ENCODE measurements at regions not wholly inside any gene's neighbourhood (a gene's known extent, or its start where the extent isn't known, plus 50 kb on each side); places are given as distances from the start of the nearest gene placed in this dataset.
A peak's percentile ranks its signal among the peaks of the same experiment; 100 is the strongest.
"Not testable (repeated sequence)": the region's sequence is repeated elsewhere in the genome, so short reads cannot be mapped to it uniquely, and the experiment has no call there.

GRCh38 chr7:24436131-24436920 lies 136.9 kb upstream of the PALS2 start:
- DNase-seq = no peak

GRCh38 chr7:24438232-24438631 lies 135.0 kb upstream of the PALS2 start:
- DNase-seq = no peak

- DNase-seq = peak; percentile 6
These were observed 134.1 kb upstream of the PALS2 start for GRCh38 chr7:24439104-24439503.

GRCh38 chr7:24440892-24441291 lies 132.4 kb upstream of the PALS2 start:
- DNase-seq = no peak

DNA sequence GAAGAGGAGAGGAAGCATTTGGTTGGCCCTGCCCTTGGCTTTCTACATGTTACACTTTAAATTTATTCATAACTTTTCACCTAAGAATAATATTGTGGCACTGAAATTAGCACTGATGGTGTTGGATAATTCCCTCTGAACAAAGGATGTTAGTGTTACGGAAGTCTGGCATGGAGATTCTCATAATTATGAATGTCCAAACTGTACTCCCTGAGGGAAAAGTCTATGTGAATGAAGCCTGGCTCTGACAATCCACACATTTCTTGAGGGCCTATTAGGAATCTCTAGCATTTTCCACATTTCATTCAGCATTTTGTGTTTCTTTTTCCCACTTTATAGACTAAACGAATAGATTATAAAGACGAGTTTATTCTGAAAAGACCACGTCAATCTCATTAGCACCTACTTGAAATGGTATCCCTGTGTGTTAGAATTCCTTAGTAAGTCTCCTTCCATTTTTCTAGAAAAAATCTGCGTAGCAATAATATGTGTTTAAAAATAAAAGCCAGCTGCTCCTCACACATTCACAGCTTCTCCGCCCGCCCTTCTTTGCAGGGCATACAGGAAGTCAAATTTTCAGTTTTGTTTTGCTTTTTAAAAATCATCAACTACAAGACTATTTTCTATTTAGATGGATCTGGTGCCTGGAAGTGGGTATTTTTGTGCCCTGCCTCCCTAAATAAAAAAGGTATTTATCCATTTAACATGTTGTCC lies 131.8 kb upstream of the PALS2 start:
- DNase-seq = no peak

DNA sequence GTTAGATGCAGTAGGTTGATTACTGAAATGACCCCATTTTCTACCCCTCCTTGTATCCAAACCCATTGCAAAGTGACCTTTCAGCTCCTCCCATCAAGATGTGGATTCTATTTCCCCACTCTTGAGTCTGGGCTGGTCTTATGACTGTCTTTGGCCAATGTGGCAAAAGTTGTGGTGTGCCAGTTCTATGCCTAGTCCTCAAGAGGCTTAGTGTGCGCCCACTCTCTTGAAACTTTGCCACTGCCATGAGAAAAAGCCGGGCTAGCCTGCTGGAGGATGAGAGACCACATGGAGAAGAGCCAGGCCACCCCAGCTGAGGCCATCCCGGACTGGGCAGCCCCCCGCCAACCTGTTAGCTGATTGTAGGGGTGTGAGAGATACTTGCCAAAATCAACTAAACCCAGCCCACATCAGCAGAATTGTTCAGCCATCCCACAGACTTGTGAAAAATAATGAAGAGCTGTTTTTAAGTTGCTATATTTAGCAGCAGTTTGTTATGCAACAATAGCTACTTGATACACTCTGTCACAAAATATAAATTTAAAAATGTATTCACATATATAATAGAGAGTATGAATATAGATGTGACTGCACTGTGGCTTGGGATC lies 131.0 kb upstream of the PALS2 start:
- DNase-seq = no peak

DNA sequence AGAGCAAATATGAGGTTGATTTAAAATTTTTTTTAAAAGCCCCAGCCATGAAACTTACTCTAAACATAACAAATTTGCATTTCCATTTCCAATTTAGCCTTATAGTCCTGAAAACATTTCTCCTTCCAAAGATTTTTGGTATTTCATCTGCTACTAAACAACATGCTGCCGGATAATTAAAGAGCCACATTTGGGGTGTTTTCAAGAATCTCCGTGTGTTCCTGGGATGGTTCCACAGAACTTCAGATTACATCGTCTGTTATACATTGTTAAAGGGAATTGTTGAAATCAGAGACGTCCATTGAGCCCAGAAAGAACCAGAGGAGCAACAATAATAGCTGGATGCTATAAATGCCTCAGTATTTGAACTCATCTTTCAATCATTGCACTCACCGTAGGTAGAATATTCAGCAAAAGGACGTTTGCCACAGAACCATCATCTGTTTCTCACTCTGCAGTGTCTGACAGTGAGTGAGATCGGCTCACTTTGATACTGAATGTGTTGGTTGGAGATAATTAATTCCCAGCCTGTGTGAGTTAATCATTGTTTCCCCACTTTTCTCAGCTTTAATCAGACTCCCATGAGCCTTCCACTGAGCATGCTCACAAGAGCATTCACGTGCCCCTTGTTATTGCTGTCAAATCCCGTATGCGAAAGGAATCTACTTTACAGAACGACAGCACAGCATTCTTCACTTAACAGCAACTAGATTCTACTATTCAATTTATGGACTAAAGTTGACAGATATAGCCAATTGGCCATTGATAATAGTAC lies 128.4 kb upstream of the PALS2 start:
- DNase-seq = no peak

DNA sequence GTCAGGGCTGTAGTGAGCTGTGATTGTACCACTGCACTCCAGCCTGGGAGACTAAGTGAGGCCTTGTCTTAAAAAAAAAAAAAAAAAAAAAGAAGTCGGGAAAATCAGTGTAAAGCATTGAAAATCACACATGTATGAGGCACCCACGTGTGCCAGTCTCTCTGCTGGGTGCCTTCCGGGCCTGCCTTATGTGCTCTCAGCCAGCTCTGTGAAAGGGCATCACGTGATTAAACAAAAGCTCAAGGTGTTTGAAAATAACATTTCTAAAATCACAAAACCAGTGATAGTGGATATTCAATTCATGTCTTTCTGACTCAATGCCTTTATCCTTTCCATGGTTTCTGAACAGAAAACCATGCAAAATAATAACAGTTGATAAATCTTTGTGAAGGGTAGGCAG lies 125.2 kb upstream of the PALS2 start:
- no peak for DNase-seq

GRCh38 chr7:24449416-24449815 lies 123.8 kb upstream of the PALS2 start:
- not testable (repeated sequence) for DNase-seq

DNA sequence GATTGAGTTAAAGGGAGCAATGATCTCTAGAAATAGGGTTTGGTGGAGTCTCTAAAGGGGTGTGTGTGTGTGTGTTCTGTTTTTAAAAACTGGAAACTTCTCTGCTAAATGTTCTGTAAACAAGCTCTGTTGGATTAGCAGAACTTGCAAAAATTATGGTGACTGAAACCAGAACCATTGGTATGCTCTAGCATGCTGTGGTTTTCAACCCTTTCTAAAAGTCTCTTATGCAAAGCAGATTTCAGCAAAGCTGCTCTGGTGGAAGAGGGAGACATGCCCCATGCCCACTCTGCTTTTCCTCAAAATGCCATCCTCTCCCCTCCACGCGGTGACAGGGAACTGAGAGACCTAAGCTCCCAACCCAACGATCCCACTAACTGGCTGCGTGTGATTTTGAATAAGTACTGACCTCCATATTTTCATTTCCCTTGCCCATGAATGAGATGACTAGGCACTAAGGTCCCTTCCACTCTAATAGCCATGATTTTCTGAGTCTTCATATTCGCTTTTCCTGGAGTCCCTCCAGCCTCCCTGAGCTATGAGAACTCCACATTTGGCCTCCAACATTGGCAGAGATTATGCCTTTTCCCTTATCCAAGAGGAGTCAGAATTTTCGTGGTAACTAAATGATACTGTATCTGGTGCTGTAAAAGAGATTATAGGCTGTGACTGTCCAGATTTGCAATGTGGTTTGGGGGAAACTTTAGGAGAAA lies 117.3 kb upstream of the PALS2 start:
- no peak for DNase-seq

DNA sequence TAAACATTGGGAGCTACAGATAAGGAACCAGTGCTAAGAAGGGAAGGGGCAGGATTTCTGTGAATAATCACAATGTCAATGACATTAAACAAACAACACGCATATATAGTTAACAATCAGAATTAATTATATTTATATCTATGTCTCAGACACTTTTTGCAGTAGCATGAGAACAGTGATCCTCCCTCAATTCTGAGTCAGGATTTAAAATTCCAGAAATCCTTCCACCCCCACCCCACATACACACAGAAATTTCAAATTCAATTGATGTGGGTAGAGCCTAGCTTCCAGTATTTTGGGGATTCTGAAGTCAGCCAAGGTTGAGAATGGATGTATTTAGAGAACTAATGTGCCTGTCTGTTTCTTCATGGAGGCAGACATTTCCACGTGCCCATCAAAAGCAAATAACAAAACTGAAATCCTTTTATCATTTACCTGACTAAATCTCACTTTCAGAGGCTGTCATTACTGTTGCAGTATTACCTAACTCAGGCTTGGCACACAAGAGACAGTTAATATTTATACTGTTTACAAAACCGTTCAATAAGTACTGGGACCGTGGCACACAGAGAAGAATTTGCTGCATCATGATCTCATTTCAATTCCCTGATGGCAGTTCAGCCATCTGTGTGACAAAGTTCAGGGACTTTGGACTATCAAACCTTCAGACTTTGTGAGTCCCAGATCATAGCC lies 116.6 kb upstream of the PALS2 start:
- DNase-seq = no peak

DNA sequence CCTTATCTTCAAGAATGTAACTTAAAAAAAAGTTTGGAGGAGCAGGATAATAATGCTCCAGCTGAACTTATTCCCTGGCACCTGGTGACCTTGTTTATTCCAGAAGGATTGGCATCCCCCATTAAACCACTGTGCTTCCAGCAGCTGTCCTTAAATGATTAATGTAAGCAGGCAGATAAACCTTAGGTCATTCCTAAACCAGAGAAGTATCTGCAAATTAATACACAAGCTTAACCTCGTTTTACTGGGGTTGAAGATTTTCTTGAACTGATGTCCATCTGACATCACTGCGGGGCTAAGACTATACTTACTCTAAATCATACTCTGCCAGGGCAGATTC lies 116.1 kb upstream of the PALS2 start:
- no peak for DNase-seq

DNA sequence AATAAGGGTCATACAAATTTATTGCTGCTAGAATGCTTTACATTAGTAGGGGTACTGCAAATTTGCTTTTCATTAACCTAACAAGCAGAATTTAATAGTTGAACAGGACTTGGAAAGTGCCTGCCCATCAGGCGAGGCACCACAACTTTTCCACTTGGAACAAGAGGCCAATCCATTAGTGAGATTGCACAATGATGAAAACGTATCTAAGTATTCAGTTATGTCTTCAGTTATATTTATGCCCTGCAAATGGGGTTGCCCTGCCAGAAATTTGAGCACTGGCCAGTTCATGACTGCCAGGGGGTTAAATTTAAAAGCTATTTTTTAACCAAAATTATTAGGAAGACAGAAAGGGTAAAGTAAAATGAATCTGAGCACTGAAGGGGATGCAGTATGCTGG lies 111.1 kb upstream of the PALS2 start:
- DNase-seq = no peak

GRCh38 chr7:24462984-24463383 lies 110.3 kb upstream of the PALS2 start:
- no peak for DNase-seq

- DNase-seq = no peak
These were observed 109.8 kb upstream of the PALS2 start for GRCh38 chr7:24463474-24463873.

- no peak for DNase-seq
These were observed 108.4 kb upstream of the PALS2 start for GRCh38 chr7:24464861-24465260.

DNA sequence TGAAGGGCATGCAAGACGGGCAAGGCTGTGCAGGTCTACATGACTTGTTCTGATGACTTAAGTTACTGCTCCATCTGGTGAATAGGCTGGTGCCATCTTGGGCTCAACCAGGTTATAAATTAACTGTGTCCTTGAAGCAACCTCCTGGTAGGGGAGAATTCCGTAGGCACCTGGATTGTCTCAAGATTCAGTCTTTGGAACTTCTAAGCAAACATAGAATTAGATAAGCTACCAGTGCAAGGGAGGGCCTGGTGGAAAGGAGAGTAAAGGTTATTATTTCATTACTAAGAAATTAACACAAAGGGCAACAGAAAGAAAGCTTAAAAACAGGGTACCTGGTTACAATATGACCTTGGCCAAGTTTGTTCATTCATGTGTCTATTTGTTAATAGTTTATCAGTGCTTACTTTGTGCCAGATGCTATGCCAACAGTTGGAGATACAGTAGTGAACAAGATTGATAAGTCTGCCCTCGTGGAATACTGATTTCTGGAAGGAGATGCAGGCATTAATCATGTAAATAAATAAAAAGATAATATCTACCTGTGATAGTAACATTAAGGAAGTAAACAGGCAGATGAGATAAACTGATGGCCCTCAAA lies 107.0 kb upstream of the PALS2 start:
- DNase-seq = no peak

DNA sequence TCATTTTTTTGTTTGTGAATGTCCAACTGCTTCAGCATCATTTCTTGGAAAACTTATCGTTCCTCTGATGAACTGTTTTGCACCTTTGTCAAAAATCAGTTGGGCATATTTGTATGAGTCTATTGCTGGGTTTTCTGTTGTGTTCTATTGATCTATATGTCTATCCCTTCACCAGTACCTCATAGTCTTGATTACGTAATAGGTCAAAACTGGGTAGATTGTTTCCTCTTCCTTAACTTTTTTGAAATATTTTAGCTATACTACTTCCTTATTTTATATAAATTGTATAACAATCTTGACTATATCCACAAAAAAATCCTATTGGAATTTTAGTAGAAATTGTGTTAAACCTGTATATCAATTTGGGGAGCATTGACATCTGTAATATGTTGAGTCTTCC lies 104.1 kb upstream of the PALS2 start:
- no peak for DNase-seq

DNA sequence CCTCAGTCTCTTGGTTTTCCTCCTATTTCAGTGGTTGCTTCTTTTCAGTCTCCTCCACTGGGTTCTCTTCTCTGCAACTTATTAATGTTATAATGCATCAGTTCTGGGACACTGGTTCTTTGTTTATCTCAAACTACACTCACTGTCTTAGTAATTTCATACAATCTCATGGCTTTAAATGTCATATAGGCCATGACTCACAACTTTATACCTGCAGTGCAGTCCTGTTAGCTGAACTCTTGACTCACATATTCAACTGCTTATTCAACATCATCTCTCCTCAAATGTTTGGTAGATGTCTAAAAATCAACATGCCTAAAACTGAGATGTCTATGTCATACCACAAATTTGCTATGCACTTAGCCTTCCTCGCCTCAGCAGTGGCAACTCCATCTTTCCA lies 101.2 kb upstream of the PALS2 start:
- DNase-seq = no peak

DNA sequence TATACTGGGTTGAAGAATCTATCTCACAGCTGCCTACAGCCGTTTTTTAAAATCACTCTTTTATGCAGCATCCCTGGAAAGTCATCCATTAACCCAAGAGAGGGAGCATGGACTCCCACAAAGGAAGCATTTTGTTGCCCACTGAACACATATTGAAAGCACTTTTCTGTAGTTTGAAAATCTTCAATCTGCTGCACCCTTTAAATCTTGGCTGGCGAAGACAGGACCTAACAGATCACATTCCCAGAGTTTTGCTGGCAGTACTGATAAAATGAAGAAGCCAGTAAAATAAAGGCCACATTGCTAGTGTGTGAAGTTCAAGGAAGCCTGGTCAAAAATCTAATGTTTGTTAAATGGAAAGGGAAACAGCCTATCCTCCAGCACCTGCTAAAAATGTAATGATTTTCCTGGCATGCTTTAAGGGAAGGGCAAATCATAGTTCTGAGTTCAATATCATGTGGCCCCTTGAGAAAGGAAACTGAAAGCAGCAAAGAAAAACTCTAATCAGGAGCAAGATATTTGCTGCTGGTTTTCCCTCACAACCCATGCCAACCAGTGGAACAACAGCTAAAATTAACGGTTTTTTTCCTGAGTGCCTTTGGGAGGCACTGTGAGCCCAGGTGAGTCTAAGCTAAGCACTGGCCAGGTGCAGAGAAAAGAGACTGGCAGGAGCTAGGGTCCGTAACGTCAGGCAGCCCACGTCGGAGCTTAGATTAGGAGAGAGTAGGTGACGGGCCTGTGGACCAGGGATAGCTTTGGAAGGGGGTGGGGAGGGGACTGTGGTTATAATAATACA lies 97.9 kb upstream of the PALS2 start:
- DNase-seq = no peak

DNA sequence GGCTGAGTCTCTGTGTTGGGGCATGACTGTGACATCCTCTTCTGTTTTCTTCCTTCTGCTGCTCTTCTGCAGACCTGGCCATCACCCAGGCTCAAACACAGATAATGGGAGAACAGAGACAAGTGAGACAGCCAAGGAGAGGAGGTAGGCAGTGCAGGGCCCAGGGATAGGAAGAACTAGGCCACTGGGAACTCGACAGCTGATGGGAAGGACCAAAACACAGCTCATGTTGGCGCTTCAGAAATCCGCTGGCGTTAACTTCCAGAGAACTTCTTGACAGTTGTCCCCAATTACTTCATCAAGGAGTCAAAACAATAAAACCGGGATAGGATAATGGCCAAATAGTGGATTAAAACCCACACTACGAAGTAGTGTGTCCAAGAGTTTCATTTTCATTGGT lies 97.0 kb upstream of the PALS2 start:
- DNase-seq = no peak
